HCT116 (cell line): ENCODE measurements at regions not wholly inside any gene's neighbourhood (a gene's known extent, or its start where the extent isn't known, plus 50 kb on each side); places are given as distances from the start of the nearest gene placed in this dataset.

ENCODE experiments used
- ATAC-seq: fragments of 200-7000 bp; cut with Tn5 transposase; 2 replicates; pipeline ENCODE4 v1.9.1; 2020; ENCODE audit warnings: mild to moderate bottlenecking, moderate library complexity
- BruUV-seq: library from RNA; stranded (reverse); fragments of 400-500 nt; replicated peaks from 2 replicates; lab custom pipeline; 2021; lab: Mats Ljungman, UMichigan
- CTCF ChIA-PET: fragments of 300-600 bp; sonication (Branson Sonifier 250); formaldehyde crosslinking; loops from one replicate; lab custom pipeline; 2021; ENCODE audit warnings: antibody characterized with exemption; lab: Charles Lee
- POLR2A ChIA-PET: fragments of 300-600, 350-600 bp; sonication (Branson Sonifier 250); formaldehyde crosslinking; loops from one replicate; lab custom pipeline; 2021; ENCODE audit warnings: antibody characterized with exemption; lab: Charles Lee
- RAD21 ChIA-PET, 2 experiments: fragments of 300-600 bp; sonication (Branson Sonifier 250); formaldehyde crosslinking; loops; one replicate each; lab custom pipeline; 2023; ENCODE audit warnings: low total read pairs in 2 of 2; ENCODE audit not compliant: uncharacterized antibody in 2 of 2, unreplicated experiment in 2 of 2, low non-redundant PET in 1 of 2; lab: Charles Lee
- DNase-seq: peaks from one replicate; pipeline ENCODE4 v3.0.0-alpha.2; 2010; ENCODE audit warnings: low read depth, low spot score
- H2AFZ ChIP-seq: fragments of 200-600 bp; shearing (Covaris generic), sonication (generic); 2 replicates; pipeline ENCODE4 v1.6.1; 2017; ENCODE audit warnings: low read depth, mixed run types, mixed read lengths, antibody characterized with exemption, low read length; ENCODE audit not compliant: poor library complexity, severe bottlenecking
- H3K27ac ChIP-seq: 2 replicates; pipeline ENCODE4 v1.5.1; 2012; ENCODE audit warnings: low read depth, low read length
- H3K27me3 ChIP-seq: fragments of 200-600 bp; sonication (generic); 2 replicates; pipeline ENCODE4 v1.6.1; 2016; ENCODE audit warnings: mixed run types, low read length, mixed read lengths; ENCODE audit not compliant: insufficient read depth
- H3K36me3 ChIP-seq, 2 experiments: fragments of 200-500 bp in 1 of 2; fragments of 200-600 bp in 1 of 2; sonication (Bioruptor generic) in 1 of 2; sonication (generic) in 1 of 2; 2 replicates each; pipeline versions ENCODE4 v1.5.1 to v1.6.1; 2014 to 2016; ENCODE audit warnings: low read length in 2 of 2, inconsistent platforms in 1 of 2, mixed read lengths in 1 of 2, mixed run types in 1 of 2; ENCODE audit not compliant: insufficient read depth in 2 of 2, control insufficient read depth in 1 of 2
- H3K4me1 ChIP-seq, 2 experiments: fragments of 200-600 bp in 1 of 2; sonication (generic) in 1 of 2; 2 replicates each; pipeline versions ENCODE4 v1.5.1 to v1.6.1; 2012 to 2017; ENCODE audit warnings: low read length in 2 of 2, inconsistent platforms in 1 of 2, mild to moderate bottlenecking in 1 of 2, mixed read lengths in 1 of 2, mixed run types in 1 of 2, moderate library complexity in 1 of 2; ENCODE audit not compliant: insufficient read depth in 2 of 2, control insufficient read depth in 1 of 2
- H3K4me2 ChIP-seq: fragments of 200-600 bp; sonication (generic); 2 replicates; pipeline ENCODE4 v1.6.1; 2017; ENCODE audit warnings: mixed run types, low read length, mixed read lengths
- H3K4me3 ChIP-seq, 2 experiments: fragments of 200-600 bp in 1 of 2; sonication (generic) in 1 of 2; replicated peaks in 1 of 2; 2 replicates each; pipeline ENCODE4 v1.5.1; 2011 to 2016; ENCODE audit warnings: low read length in 2 of 2, control low read depth in 1 of 2, low read depth in 1 of 2, mild to moderate bottlenecking in 1 of 2, mixed read lengths in 1 of 2, mixed run types in 1 of 2
- H3K79me2 ChIP-seq: fragments of 200-600 bp; sonication (generic); 2 replicates; pipeline ENCODE4 v1.6.1; 2017; ENCODE audit warnings: mild to moderate bottlenecking, mixed run types, low read length, moderate library complexity, mixed read lengths; ENCODE audit not compliant: insufficient read depth
- H3K9ac ChIP-seq: fragments of 200-600 bp; sonication (generic); 2 replicates; pipeline ENCODE4 v1.6.1; 2016; ENCODE audit warnings: low read length, mixed read lengths
- H3K9me2 ChIP-seq: fragments of 200-600 bp; sonication (generic), shearing (Covaris generic); 2 replicates; pipeline ENCODE4 v1.6.1; 2017; ENCODE audit warnings: mixed run types, mild to moderate bottlenecking, moderate library complexity; ENCODE audit not compliant: insufficient read depth
- H3K9me3 ChIP-seq, 2 experiments: fragments of 200-500 bp in 1 of 2; fragments of 200-600 bp in 1 of 2; sonication (Bioruptor generic) in 1 of 2; sonication (generic) in 1 of 2; 2 replicates each; pipeline ENCODE4 v1.6.1; 2014 to 2017; ENCODE audit warnings: low read length in 2 of 2, mixed read lengths in 2 of 2, inconsistent platforms in 1 of 2, low read depth in 1 of 2, mild to moderate bottlenecking in 1 of 2, mixed run types in 1 of 2, moderate library complexity in 1 of 2; ENCODE audit not compliant: control insufficient read depth in 1 of 2, insufficient read depth in 1 of 2
- H4K20me1 ChIP-seq: fragments of 200-600 bp; sonication (generic), shearing (Covaris generic); 2 replicates; pipeline ENCODE4 v1.6.1; 2017; ENCODE audit warnings: mixed run types, mild to moderate bottlenecking, moderate library complexity; ENCODE audit not compliant: insufficient read depth
- CTCF ChIP-seq, 3 experiments: fragments of 200-600 bp in 1 of 3; sonication (generic) in 1 of 3; IDR thresholded peaks in 2 of 3; conservative IDR thresholded peaks in 1 of 3; 2 replicates each; pipeline ENCODE4 v1.5.1; 2012 to 2017; ENCODE audit warnings: low read depth in 2 of 3, low read length in 2 of 3, antibody characterized with exemption in 1 of 3, borderline replicate concordance in 1 of 3, control low read depth in 1 of 3, mild to moderate bottlenecking in 1 of 3, mixed read lengths in 1 of 3, mixed run types in 1 of 3, moderate library complexity in 1 of 3; ENCODE audit not compliant: insufficient read depth in 1 of 3
- ELF1 ChIP-seq: IDR thresholded peaks from 2 replicates; pipeline ENCODE4 v1.6.1; 2012; ENCODE audit warnings: low read depth, borderline replicate concordance
- POLR2A ChIP-seq: IDR thresholded peaks from 2 replicates; pipeline ENCODE4 v1.7.0; 2011; ENCODE audit warnings: borderline replicate concordance; ENCODE audit not compliant: insufficient read depth, insufficient read length; ENCODE audit errors: extremely low read depth
- ZNF274 ChIP-seq: fragments of 200-500 bp; sonication (Bioruptor generic); IDR thresholded peaks from 2 replicates; pipeline ENCODE4 v1.6.1; 2014; ENCODE audit warnings: mild to moderate bottlenecking, low read depth, low read length, inconsistent platforms
- intact Hi-C: fragments of 100-400 bp; cut with micrococcal nuclease; formaldehyde crosslinking; loops from 2 replicates; pipeline ENCODE4 v1.10.0; 2022
- TF ChIP-seq, protein P1 (sequence below): IDR thresholded peaks from 2 replicates; pipeline ENCODE4 v1.6.1; 2012; ENCODE audit warnings: low read depth

DNA sequence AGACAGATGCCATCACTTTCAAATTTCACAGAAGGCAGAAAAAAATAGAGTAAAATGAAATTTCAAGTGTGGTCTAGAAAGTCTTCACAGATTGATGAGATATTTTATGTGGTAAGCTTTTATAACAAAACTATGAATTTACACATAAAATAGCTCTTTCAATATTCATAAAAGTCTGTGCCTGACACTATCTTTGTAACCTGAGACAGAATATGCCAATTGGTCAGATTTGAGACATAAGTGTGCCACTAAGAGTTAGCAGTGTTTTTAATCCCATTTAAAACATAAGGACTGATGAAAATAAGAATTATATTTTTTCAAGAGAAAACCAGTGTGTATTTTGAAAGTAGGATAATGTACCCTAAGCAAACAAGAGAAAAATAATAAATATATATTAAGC lies 769.5 kb upstream of the LUZP2 start:
- CTCF ChIA-PET = no interaction called here
- no peak overlapping the region for H3K4me2 ChIP-seq

More for the DNA sequence above, 769.5 kb upstream of the LUZP2 start:
- RAD21 ChIA-PET = no interaction called here
- H4K20me1 ChIP-seq = no peaks in the 10 kb centered on the region; the same call in 1 of the 2 replicates
- ATAC-seq = no peak
- H3K27ac ChIP-seq = no peak overlapping the region
- H3K4me1 ChIP-seq = no peaks in the 10 kb centered on the region
- no peaks in the 10 kb centered on the region for H3K9me2 ChIP-seq
- peaks cover 6 to 16% of the 10 kb centered on the region in 2 experiments; a peak in 2 of 4 replicates for H3K9me3 ChIP-seq
- POLR2A ChIA-PET = no interaction called here
- intact Hi-C loops = no loop called here
- DNase-seq = no peak
- no peak for TF ChIP-seq CTCF (IDR thresholded peaks at IDR 0.05 in 2 of 3, conservative IDR thresholded peaks at IDR 0.05 in 1 of 3; ENCODE audit: borderline replicate concordance in 1 of 3, insufficient read depth in 1 of 3, low read depth in 2 of 3, low read length in 2 of 3)
- TF ChIP-seq, protein P1, sequence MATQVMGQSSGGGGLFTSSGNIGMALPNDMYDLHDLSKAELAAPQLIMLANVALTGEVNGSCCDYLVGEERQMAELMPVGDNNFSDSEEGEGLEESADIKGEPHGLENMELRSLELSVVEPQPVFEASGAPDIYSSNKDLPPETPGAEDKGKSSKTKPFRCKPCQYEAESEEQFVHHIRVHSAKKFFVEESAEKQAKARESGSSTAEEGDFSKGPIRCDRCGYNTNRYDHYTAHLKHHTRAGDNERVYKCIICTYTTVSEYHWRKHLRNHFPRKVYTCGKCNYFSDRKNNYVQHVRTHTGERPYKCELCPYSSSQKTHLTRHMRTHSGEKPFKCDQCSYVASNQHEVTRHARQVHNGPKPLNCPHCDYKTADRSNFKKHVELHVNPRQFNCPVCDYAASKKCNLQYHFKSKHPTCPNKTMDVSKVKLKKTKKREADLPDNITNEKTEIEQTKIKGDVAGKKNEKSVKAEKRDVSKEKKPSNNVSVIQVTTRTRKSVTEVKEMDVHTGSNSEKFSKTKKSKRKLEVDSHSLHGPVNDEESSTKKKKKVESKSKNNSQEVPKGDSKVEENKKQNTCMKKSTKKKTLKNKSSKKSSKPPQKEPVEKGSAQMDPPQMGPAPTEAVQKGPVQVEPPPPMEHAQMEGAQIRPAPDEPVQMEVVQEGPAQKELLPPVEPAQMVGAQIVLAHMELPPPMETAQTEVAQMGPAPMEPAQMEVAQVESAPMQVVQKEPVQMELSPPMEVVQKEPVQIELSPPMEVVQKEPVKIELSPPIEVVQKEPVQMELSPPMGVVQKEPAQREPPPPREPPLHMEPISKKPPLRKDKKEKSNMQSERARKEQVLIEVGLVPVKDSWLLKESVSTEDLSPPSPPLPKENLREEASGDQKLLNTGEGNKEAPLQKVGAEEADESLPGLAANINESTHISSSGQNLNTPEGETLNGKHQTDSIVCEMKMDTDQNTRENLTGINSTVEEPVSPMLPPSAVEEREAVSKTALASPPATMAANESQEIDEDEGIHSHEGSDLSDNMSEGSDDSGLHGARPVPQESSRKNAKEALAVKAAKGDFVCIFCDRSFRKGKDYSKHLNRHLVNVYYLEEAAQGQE = no peak
- TF ChIP-seq POLR2A = no peak
- no peak for TF ChIP-seq ZNF274
- TF ChIP-seq ELF1 = no peak
- no peaks in the 10 kb centered on the region for H3K36me3 ChIP-seq
- H2AFZ ChIP-seq = no peak overlapping the region
- no peaks in the 10 kb centered on the region for H3K27me3 ChIP-seq
- no peak overlapping the region for H3K4me3 ChIP-seq
- H3K9ac ChIP-seq = no peak overlapping the region
- no peaks in the 10 kb centered on the region for H3K79me2 ChIP-seq
- no TSS peak for BruUV-seq
